ENCODE measurements at regions not wholly inside any gene's neighbourhood (a gene's known extent, or its start where the extent isn't known, plus 50 kb on each side); places are given as distances from the start of the nearest gene placed in this dataset.

GRCh38 chr17:12250973-12251372 is 230.3 kb downstream of the MAP2K4 start:
- H3K27me3 ChIP-seq (ENCODE audit: control insufficient read depth, insufficient read depth, low read length) = no peaks in the 10 kb centered on the region
- no peak overlapping the region for H3K27ac ChIP-seq (ENCODE audit: low read depth, low read length)

GRCh38 chr17:12252462-12252861 is 231.8 kb downstream of the MAP2K4 start:
- peak overlapping the region; percentile 67 for H3K27ac ChIP-seq (ENCODE audit: low read depth, low read length)
- peaks cover 5% of the 10 kb centered on the region for H3K4me1 ChIP-seq (ENCODE audit: control insufficient read depth, insufficient read depth, low read length)
- no peak overlapping the region for H3K9ac ChIP-seq (ENCODE audit: low read length)
- H3K36me3 ChIP-seq (ENCODE audit: control insufficient read depth, insufficient read depth, low read length) = no peaks in the 10 kb centered on the region
- no peak overlapping the region for H3K4me3 ChIP-seq (ENCODE audit: low read length)
- no peaks in the 10 kb centered on the region for H3K27me3 ChIP-seq (ENCODE audit: control insufficient read depth, insufficient read depth, low read length)

More at GRCh38 chr17:12250973-12251372, 230.3 kb downstream of the MAP2K4 start:
- Histone ChIP-seq H3K36me3 (ENCODE audit: control insufficient read depth, insufficient read depth, low read length) (no peaks in the 10 kb centered on the region), H3K4me1 (ENCODE audit: control insufficient read depth, insufficient read depth, low read length) (no peaks in the 10 kb centered on the region), H3K4me3 (ENCODE audit: low read length) (no peak overlapping the region), H3K9ac (ENCODE audit: low read length) (no peak overlapping the region)

- Histone ChIP-seq H3K9ac (ENCODE audit: low read length) (no peak overlapping the region), H3K27ac (ENCODE audit: low read depth, low read length) (no peak overlapping the region), H3K36me3 (ENCODE audit: control insufficient read depth, insufficient read depth, low read length) (no peaks in the 10 kb centered on the region), H3K4me1 (ENCODE audit: control insufficient read depth, insufficient read depth, low read length) (peaks cover 5% of the 10 kb centered on the region), H3K27me3 (ENCODE audit: control insufficient read depth, insufficient read depth, low read length) (no peaks in the 10 kb centered on the region), H3K4me3 (ENCODE audit: low read length) (no peak overlapping the region)
These were observed 233.8 kb downstream of the MAP2K4 start for GRCh38 chr17:12254460-12254859.

GRCh38 chr17:12256380-12256995 is 235.8 kb downstream of the MAP2K4 start:
- Histone ChIP-seq H3K4me1 (ENCODE audit: control insufficient read depth, insufficient read depth, low read length) (peaks cover 5% of the 10 kb centered on the region), H3K27ac (ENCODE audit: low read depth, low read length) (no peak overlapping the region), H3K4me3 (ENCODE audit: low read length) (no peak overlapping the region), H3K9ac (ENCODE audit: low read length) (no peak overlapping the region), H3K27me3 (ENCODE audit: control insufficient read depth, insufficient read depth, low read length) (no peaks in the 10 kb centered on the region), H3K36me3 (ENCODE audit: control insufficient read depth, insufficient read depth, low read length) (no peaks in the 10 kb centered on the region)

- Histone ChIP-seq H3K27ac (ENCODE audit: low read depth, low read length) (no peak overlapping the region), H3K4me3 (ENCODE audit: low read length) (no peak overlapping the region)
These were observed 236.5 kb downstream of the MAP2K4 start for GRCh38 chr17:12257176-12257575.

GRCh38 chr17:12261354-12261753 is 240.7 kb downstream of the MAP2K4 start:
- H3K4me3 ChIP-seq (ENCODE audit: low read length) = no peak overlapping the region
- H3K36me3 ChIP-seq (ENCODE audit: control insufficient read depth, insufficient read depth, low read length) = no peaks in the 10 kb centered on the region
- no peak overlapping the region for H3K9ac ChIP-seq (ENCODE audit: low read length)
- H3K27me3 ChIP-seq (ENCODE audit: control insufficient read depth, insufficient read depth, low read length) = no peaks in the 10 kb centered on the region
- H3K27ac ChIP-seq (ENCODE audit: low read depth, low read length) = no peak overlapping the region
- H3K4me1 ChIP-seq (ENCODE audit: control insufficient read depth, insufficient read depth, low read length) = peaks cover 5% of the 10 kb centered on the region

More at GRCh38 chr17:12257176-12257575, 236.5 kb downstream of the MAP2K4 start:
- no peak overlapping the region for H3K9ac ChIP-seq (ENCODE audit: low read length)
- H3K36me3 ChIP-seq (ENCODE audit: control insufficient read depth, insufficient read depth, low read length) = no peaks in the 10 kb centered on the region
- no peaks in the 10 kb centered on the region for H3K27me3 ChIP-seq (ENCODE audit: control insufficient read depth, insufficient read depth, low read length)
- peaks cover 5% of the 10 kb centered on the region for H3K4me1 ChIP-seq (ENCODE audit: control insufficient read depth, insufficient read depth, low read length)

- Histone ChIP-seq H3K9ac (ENCODE audit: low read length) (no peak overlapping the region), H3K4me1 (ENCODE audit: control insufficient read depth, insufficient read depth, low read length) (peaks cover 4% of the 10 kb centered on the region), H3K27me3 (ENCODE audit: control insufficient read depth, insufficient read depth, low read length) (no peaks in the 10 kb centered on the region), H3K36me3 (ENCODE audit: control insufficient read depth, insufficient read depth, low read length) (no peaks in the 10 kb centered on the region), H3K4me3 (ENCODE audit: low read length) (no peak overlapping the region), H3K27ac (ENCODE audit: low read depth, low read length) (peak overlapping the region; percentile 51)
These were observed 249.1 kb downstream of the MAP2K4 start for GRCh38 chr17:12269751-12270150.

GRCh38 chr17:12277827-12278226 is 257.1 kb downstream of the MAP2K4 start:
- Histone ChIP-seq H3K27ac (ENCODE audit: low read depth, low read length) (peak overlapping the region; percentile 74), H3K4me3 (ENCODE audit: low read length) (no peak overlapping the region), H3K9ac (ENCODE audit: low read length) (no peak overlapping the region), H3K4me1 (ENCODE audit: control insufficient read depth, insufficient read depth, low read length) (no peaks in the 10 kb centered on the region), H3K27me3 (ENCODE audit: control insufficient read depth, insufficient read depth, low read length) (no peaks in the 10 kb centered on the region), H3K36me3 (ENCODE audit: control insufficient read depth, insufficient read depth, low read length) (no peaks in the 10 kb centered on the region)

GRCh38 chr17:12282056-12282455 is 261.4 kb downstream of the MAP2K4 start:
- Histone ChIP-seq H3K36me3 (ENCODE audit: control insufficient read depth, insufficient read depth, low read length) (no peaks in the 10 kb centered on the region), H3K27ac (ENCODE audit: low read depth, low read length) (no peak overlapping the region), H3K4me1 (ENCODE audit: control insufficient read depth, insufficient read depth, low read length) (no peaks in the 10 kb centered on the region), H3K9ac (ENCODE audit: low read length) (no peak overlapping the region), H3K4me3 (ENCODE audit: low read length) (no peak overlapping the region), H3K27me3 (ENCODE audit: control insufficient read depth, insufficient read depth, low read length) (no peaks in the 10 kb centered on the region)

- no peaks in the 10 kb centered on the region for H3K36me3 ChIP-seq (ENCODE audit: control insufficient read depth, insufficient read depth, low read length)
- no peaks in the 10 kb centered on the region for H3K4me1 ChIP-seq (ENCODE audit: control insufficient read depth, insufficient read depth, low read length)
- no peak overlapping the region for H3K4me3 ChIP-seq (ENCODE audit: low read length)
- H3K27ac ChIP-seq (ENCODE audit: low read depth, low read length) = no peak overlapping the region
- H3K27me3 ChIP-seq (ENCODE audit: control insufficient read depth, insufficient read depth, low read length) = no peaks in the 10 kb centered on the region
- no peak overlapping the region for H3K9ac ChIP-seq (ENCODE audit: low read length)
These were observed 267.3 kb downstream of the MAP2K4 start for GRCh38 chr17:12287953-12288352.

GRCh38 chr17:12290207-12290606 is 269.5 kb downstream of the MAP2K4 start:
- Histone ChIP-seq H3K9ac (ENCODE audit: low read length) (no peak overlapping the region), H3K27me3 (ENCODE audit: control insufficient read depth, insufficient read depth, low read length) (no peaks in the 10 kb centered on the region)

GRCh38 chr17:12296209-12296625 is 275.5 kb downstream of the MAP2K4 start:
- Histone ChIP-seq H3K4me3 (ENCODE audit: low read length) (no peak overlapping the region), H3K36me3 (ENCODE audit: control insufficient read depth, insufficient read depth, low read length) (no peaks in the 10 kb centered on the region), H3K9ac (ENCODE audit: low read length) (no peak overlapping the region), H3K4me1 (ENCODE audit: control insufficient read depth, insufficient read depth, low read length) (peaks cover 20% of the 10 kb centered on the region), H3K27ac (ENCODE audit: low read depth, low read length) (peak overlapping the region; percentile 65), H3K27me3 (ENCODE audit: control insufficient read depth, insufficient read depth, low read length) (no peaks in the 10 kb centered on the region)

More at GRCh38 chr17:12290207-12290606, 269.5 kb downstream of the MAP2K4 start:
- H3K4me3 ChIP-seq (ENCODE audit: low read length) = no peak overlapping the region
- H3K27ac ChIP-seq (ENCODE audit: low read depth, low read length) = no peak overlapping the region
- no peaks in the 10 kb centered on the region for H3K4me1 ChIP-seq (ENCODE audit: control insufficient read depth, insufficient read depth, low read length)
- no peaks in the 10 kb centered on the region for H3K36me3 ChIP-seq (ENCODE audit: control insufficient read depth, insufficient read depth, low read length)

GRCh38 chr17:12301551-12301950 is 280.9 kb downstream of the MAP2K4 start:
- H3K27me3 ChIP-seq (ENCODE audit: control insufficient read depth, insufficient read depth, low read length) = no peaks in the 10 kb centered on the region
- peaks cover 11% of the 10 kb centered on the region for H3K4me1 ChIP-seq (ENCODE audit: control insufficient read depth, insufficient read depth, low read length)
- H3K27ac ChIP-seq (ENCODE audit: low read depth, low read length) = no peak overlapping the region

More at GRCh38 chr17:12301551-12301950, 280.9 kb downstream of the MAP2K4 start:
- Histone ChIP-seq H3K4me3 (ENCODE audit: low read length) (no peak overlapping the region), H3K36me3 (ENCODE audit: control insufficient read depth, insufficient read depth, low read length) (no peaks in the 10 kb centered on the region), H3K9ac (ENCODE audit: low read length) (no peak overlapping the region)
